OCI-LY1 (cell line): ENCODE measurements at regions not wholly inside any gene's neighbourhood (a gene's known extent, or its start where the extent isn't known, plus 50 kb on each side); places are given as distances from the start of the nearest gene placed in this dataset.
A peak's percentile ranks its signal among the peaks of the same experiment; 100 is the strongest.

Experiments used
- H2AFZ ChIP-seq: fragments of 200-600 bp; sonication (generic), shearing (Covaris generic); 2 replicates; pipeline ENCODE4 v1.6.0; 2014; ENCODE audit warnings: antibody characterized with exemption, mild to moderate bottlenecking, low read length
- H3F3A ChIP-seq: fragments of 200-600 bp; sonication (generic), shearing (Covaris generic); 2 replicates; pipeline ENCODE4 v1.6.0; 2014; ENCODE audit warnings: mild to moderate bottlenecking, antibody characterized with exemption, low read length, moderate library complexity; ENCODE audit not compliant: insufficient read depth
- H3K27ac ChIP-seq: fragments of 200-600 bp; sonication (generic); 2 replicates; pipeline ENCODE4 v1.5.1; 2014; ENCODE audit warnings: low read length, mixed run types, mild to moderate bottlenecking, low read depth; ENCODE audit not compliant: poor library complexity, severe bottlenecking
- H3K27me3 ChIP-seq: fragments of 200-600 bp; sonication (generic); 2 replicates; pipeline ENCODE4 v1.6.0; 2014; ENCODE audit warnings: antibody characterized with exemption, mild to moderate bottlenecking, low read length, moderate library complexity; ENCODE audit not compliant: insufficient read depth
- H3K36me3 ChIP-seq: fragments of 200-600 bp; sonication (generic); 2 replicates; pipeline ENCODE4 v1.6.1; 2014; ENCODE audit warnings: mild to moderate bottlenecking, antibody characterized with exemption, low read length, moderate library complexity, mixed read lengths; ENCODE audit not compliant: insufficient read depth
- H3K4me1 ChIP-seq: fragments of 200-600 bp; sonication (generic); 2 replicates; pipeline ENCODE4 v1.5.1; 2014; ENCODE audit warnings: mild to moderate bottlenecking, low read length, moderate library complexity; ENCODE audit not compliant: insufficient read depth, severe bottlenecking
- H3K4me2 ChIP-seq: fragments of 200-600 bp; sonication (generic), shearing (Covaris generic); 2 replicates; pipeline ENCODE4 v1.6.1; 2014; ENCODE audit warnings: low read length
- H3K4me3 ChIP-seq: fragments of 200-600 bp; sonication (generic); 2 replicates; pipeline ENCODE4 v1.5.1; 2014; ENCODE audit warnings: low read length, low read depth, mild to moderate bottlenecking, mixed read lengths; ENCODE audit not compliant: poor library complexity, severe bottlenecking
- H3K79me2 ChIP-seq: fragments of 200-600 bp; shearing (Covaris generic); 2 replicates; pipeline ENCODE4 v1.6.1; 2016; ENCODE audit warnings: mixed run types, low read length, mixed read lengths; ENCODE audit not compliant: insufficient read depth
- H3K9ac ChIP-seq: fragments of 200-600 bp; sonication (generic), shearing (Covaris generic); 2 replicates; pipeline ENCODE4 v1.6.1; 2014; ENCODE audit warnings: mild to moderate bottlenecking, low read length, mixed read lengths
- H3K9me2 ChIP-seq: fragments of 200-600 bp; sonication (generic), shearing (Covaris generic); 2 replicates; pipeline ENCODE4 v1.6.1; 2014; ENCODE audit warnings: low read depth, mild to moderate bottlenecking, low read length, mixed read lengths
- H3K9me3 ChIP-seq: fragments of 200-600 bp; shearing (Covaris generic); 2 replicates; pipeline ENCODE4 v1.6.1; 2014; ENCODE audit warnings: low read length, mixed read lengths
- H4K20me1 ChIP-seq: fragments of 200-600 bp; sonication (generic), shearing (Covaris generic); 2 replicates; pipeline ENCODE4 v1.6.0; 2016; ENCODE audit warnings: mild to moderate bottlenecking, low read length; ENCODE audit not compliant: insufficient read depth
- EZH2 ChIP-seq: fragments of 200-600 bp; sonication (generic), shearing (Covaris generic); IDR thresholded peaks from 2 replicates; pipeline ENCODE4 v1.8.0; 2017; ENCODE audit warnings: borderline replicate concordance, mixed run types, mild to moderate bottlenecking, antibody characterized with exemption, low read length, moderate library complexity, mixed read lengths
- TF ChIP-seq, protein P1 (sequence below): fragments of 200-600 bp; sonication (generic), shearing (Covaris generic); IDR thresholded peaks from 2 replicates; pipeline ENCODE4 v1.5.1; 2017; ENCODE audit warnings: mild to moderate bottlenecking, antibody characterized with exemption, low read length, moderate library complexity, mixed read lengths

DNA sequence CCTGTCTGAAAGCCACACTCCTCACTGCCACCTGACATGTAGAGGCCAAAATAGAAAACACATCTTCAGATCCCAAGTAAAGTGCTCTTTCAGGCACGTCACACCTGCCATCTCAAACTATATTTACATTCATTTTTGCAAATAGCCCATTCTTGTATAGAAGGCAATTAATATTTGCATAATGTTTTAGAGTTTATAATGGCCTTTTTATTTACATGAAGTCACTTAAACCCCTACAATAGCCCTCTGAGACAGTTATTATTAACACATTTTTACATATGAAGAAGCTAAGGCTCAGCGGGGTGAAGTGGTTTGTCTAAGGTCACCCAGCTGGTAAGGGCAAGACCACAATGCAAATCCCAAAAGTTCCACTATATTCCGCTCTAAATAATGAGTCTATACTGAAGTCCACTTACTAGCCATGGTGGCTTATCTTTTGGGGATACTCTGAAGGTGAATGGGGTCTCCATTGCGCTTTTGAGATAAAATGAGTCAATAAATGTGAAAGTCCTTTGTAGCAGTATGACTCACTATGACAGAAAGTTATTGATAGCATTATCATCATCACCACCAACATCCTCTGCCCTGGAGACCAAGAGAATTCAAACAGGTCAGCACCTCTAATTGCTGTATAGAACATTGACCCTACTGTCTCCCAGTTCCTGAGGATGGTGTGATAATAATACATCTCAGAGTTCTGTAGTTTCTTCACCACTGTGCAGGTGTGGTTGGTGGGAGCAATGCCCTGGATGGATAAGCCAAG lies 155.9 kb upstream of the BCL6 start:
- Histone ChIP-seq H3K4me1 (peaks cover 100% of the 10 kb centered on the region), H3K79me2 (no peaks in the 10 kb centered on the region), H2AFZ (no peak overlapping the region), H3K27ac (peak overlapping the region; percentile 99), H3K27me3 (no peaks in the 10 kb centered on the region), H4K20me1 (no peaks in the 10 kb centered on the region), H3K9me2 (no peaks in the 10 kb centered on the region), H3K4me3 (peak overlapping the region; percentile 50), H3K36me3 (no peaks in the 10 kb centered on the region), H3K4me2 (peak overlapping the region; percentile 81), H3F3A (peaks cover 6% of the 10 kb centered on the region), H3K9ac (peak overlapping the region; percentile 88), H3K9me3 (no peaks in the 10 kb centered on the region)
- TF ChIP-seq, protein P1, sequence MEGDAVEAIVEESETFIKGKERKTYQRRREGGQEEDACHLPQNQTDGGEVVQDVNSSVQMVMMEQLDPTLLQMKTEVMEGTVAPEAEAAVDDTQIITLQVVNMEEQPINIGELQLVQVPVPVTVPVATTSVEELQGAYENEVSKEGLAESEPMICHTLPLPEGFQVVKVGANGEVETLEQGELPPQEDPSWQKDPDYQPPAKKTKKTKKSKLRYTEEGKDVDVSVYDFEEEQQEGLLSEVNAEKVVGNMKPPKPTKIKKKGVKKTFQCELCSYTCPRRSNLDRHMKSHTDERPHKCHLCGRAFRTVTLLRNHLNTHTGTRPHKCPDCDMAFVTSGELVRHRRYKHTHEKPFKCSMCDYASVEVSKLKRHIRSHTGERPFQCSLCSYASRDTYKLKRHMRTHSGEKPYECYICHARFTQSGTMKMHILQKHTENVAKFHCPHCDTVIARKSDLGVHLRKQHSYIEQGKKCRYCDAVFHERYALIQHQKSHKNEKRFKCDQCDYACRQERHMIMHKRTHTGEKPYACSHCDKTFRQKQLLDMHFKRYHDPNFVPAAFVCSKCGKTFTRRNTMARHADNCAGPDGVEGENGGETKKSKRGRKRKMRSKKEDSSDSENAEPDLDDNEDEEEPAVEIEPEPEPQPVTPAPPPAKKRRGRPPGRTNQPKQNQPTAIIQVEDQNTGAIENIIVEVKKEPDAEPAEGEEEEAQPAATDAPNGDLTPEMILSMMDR = peak; percentile 35; the same call in 1 of the 2 replicates
- TF ChIP-seq EZH2 = no peak

DNA sequence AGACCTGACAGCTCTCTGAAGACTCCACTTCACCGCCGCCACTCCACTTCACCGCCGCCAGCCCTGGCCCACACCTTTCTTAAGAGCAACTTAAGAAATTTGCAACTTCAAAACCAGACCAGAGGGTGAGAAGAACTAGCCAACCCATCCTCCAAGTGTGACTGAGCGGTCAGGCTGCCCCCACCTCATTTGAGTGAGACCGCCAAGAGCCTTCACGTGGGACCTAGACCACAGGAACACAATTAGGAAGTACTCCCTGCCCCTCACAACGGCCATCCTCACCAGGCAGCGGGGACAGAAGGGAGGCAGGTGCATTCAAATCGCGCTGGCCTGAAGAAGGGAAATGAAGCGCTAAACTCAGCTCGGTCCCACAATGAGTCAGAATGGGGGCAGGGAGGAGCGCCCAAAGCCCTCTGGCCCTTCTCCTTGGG lies 156.8 kb upstream of the BCL6 start:
- Histone ChIP-seq H3K36me3 (no peaks in the 10 kb centered on the region), H3K79me2 (no peaks in the 10 kb centered on the region), H3K4me1 (peaks cover 100% of the 10 kb centered on the region), H3K27ac (peak overlapping the region; percentile 99), H3K9me3 (no peaks in the 10 kb centered on the region), H3K9ac (peak overlapping the region; percentile 88), H2AFZ (no peak overlapping the region), H3K4me2 (peak overlapping the region; percentile 81), H3F3A (peaks cover 6% of the 10 kb centered on the region), H4K20me1 (no peaks in the 10 kb centered on the region), H3K9me2 (no peaks in the 10 kb centered on the region), H3K4me3 (peak overlapping the region; percentile 50), H3K27me3 (no peaks in the 10 kb centered on the region)
- TF ChIP-seq, protein P1 = no peak
- TF ChIP-seq EZH2 = no peak

GRCh38 chr3:187902936-187903335 lies 157.7 kb upstream of the BCL6 start:
- H3K9me3 ChIP-seq = no peaks in the 10 kb centered on the region
- no peak overlapping the region for H2AFZ ChIP-seq
- H3K79me2 ChIP-seq = no peaks in the 10 kb centered on the region
- no peak overlapping the region for H3K4me3 ChIP-seq
- peak overlapping the region; percentile 88 for H3K9ac ChIP-seq
- H3K27ac ChIP-seq = peak overlapping the region; percentile 99
- no peaks in the 10 kb centered on the region for H4K20me1 ChIP-seq
- peaks cover 6% of the 10 kb centered on the region for H3F3A ChIP-seq
- no peak for TF ChIP-seq EZH2
- TF ChIP-seq, protein P1 = no peak
- H3K36me3 ChIP-seq = no peaks in the 10 kb centered on the region
- no peaks in the 10 kb centered on the region for H3K9me2 ChIP-seq
- H3K27me3 ChIP-seq = no peaks in the 10 kb centered on the region
- peaks cover 98% of the 10 kb centered on the region for H3K4me1 ChIP-seq
- peak overlapping the region; percentile 81; the same call in 1 of the 2 replicates for H3K4me2 ChIP-seq
